K562 (cell line): ENCODE measurements at regions not wholly inside any gene's neighbourhood (a gene's known extent, or its start where the extent isn't known, plus 50 kb on each side); places are given as distances from the start of the nearest gene placed in this dataset.

Experiments
- ATAC-seq: fragments of 200-7000 bp; cut with Tn5 transposase; 3 replicates; pipeline ENCODE4 v1.9.1; 2020; ENCODE audit warnings: moderate library complexity
- BruUV-seq: library from RNA; stranded (reverse); fragments of 400-500 nt; replicated peaks from 2 replicates; lab custom pipeline; 2021; lab: Mats Ljungman, UMichigan
- CTCF ChIA-PET: fragments of 300-600 bp; formaldehyde crosslinking; extraction: SDS; loops from one replicate; lab custom pipeline; 2021; ENCODE audit warnings: low intra/inter-chr PET ratio; lab: Yijun Ruan, JAX
- POLR2A ChIA-PET: fragments of 300-600, 350-650 bp; sonication (Branson Sonifier 250); formaldehyde crosslinking; extraction: SDS; loops from one replicate; lab custom pipeline; 2021; ENCODE audit warnings: antibody characterized with exemption, inconsistent platforms; lab: Yijun Ruan, JAX
- DNase-seq, 4 experiments: peaks; one replicate each; pipeline versions ENCODE4 v3.0.0 to v3.0.0-alpha.2; 2011 to 2018; ENCODE audit warnings: low spot score in 3 of 4, mixed read lengths in 3 of 4; ENCODE audit errors: extremely low read depth in 1 of 4
- FAIRE-seq: peaks from 2 replicates; lab custom pipeline; 2011; peaks lifted over from hg19 to GRCh38; lab: Jason Lieb, UNC
- H2AFZ ChIP-seq: 2 replicates; pipeline ENCODE4 v1.6.0; 2011; ENCODE audit warnings: low read depth, low read length, control low read depth, inconsistent platforms
- H3K27ac ChIP-seq: fragments of 200-600 bp; 3 replicates; pipeline ENCODE4 v1.8.0; 2011; ENCODE audit warnings: low read depth, mild to moderate bottlenecking, control low read depth, inconsistent platforms, low read length, moderate library complexity, mixed read lengths; ENCODE audit errors: extremely low read depth
- H3K27me3 ChIP-seq, 2 experiments: fragments of 300-600 bp in 1 of 2; 2 replicates in 1 of 2; 3 replicates in 1 of 2; pipeline versions ENCODE4 v1.6.0 to v1.8.0; 2011; ENCODE audit warnings: inconsistent platforms in 2 of 2, low read length in 2 of 2, mild to moderate bottlenecking in 1 of 2, mixed read lengths in 1 of 2, moderate library complexity in 1 of 2; ENCODE audit not compliant: control insufficient read depth in 2 of 2, insufficient read depth in 2 of 2
- H3K36me3 ChIP-seq: fragments of 300-600 bp; 3 replicates; pipeline ENCODE4 v1.8.0; 2011; ENCODE audit warnings: mild to moderate bottlenecking, low read length, inconsistent platforms; ENCODE audit not compliant: control insufficient read depth, insufficient read depth
- H3K4me1 ChIP-seq, 2 experiments: fragments of 200-600 bp in 1 of 2; replicated peaks in 1 of 2; 2 replicates in 1 of 2; 3 replicates in 1 of 2; pipeline versions ENCODE4 v1.5.1 to v1.8.0; 2011; ENCODE audit warnings: inconsistent platforms in 2 of 2, low read length in 2 of 2, mild to moderate bottlenecking in 1 of 2, mixed read lengths in 1 of 2, moderate library complexity in 1 of 2; ENCODE audit not compliant: control insufficient read depth in 2 of 2, insufficient read depth in 2 of 2
- H3K4me2 ChIP-seq: 2 replicates; pipeline ENCODE4 v1.6.1; 2011; ENCODE audit warnings: low read length, control low read depth, inconsistent platforms, mixed read lengths; ENCODE audit not compliant: insufficient read depth
- H3K4me3 ChIP-seq: fragments of 200-600 bp; sonication (generic), shearing (Covaris generic); 2 replicates; pipeline ENCODE4 v1.5.1; 2016; ENCODE audit warnings: control low read depth, inconsistent platforms
- H3K79me2 ChIP-seq: fragments of 200-600 bp; 3 replicates; pipeline ENCODE4 v1.8.0; 2011; ENCODE audit warnings: low read length, inconsistent platforms; ENCODE audit not compliant: control insufficient read depth, insufficient read depth
- H3K9ac ChIP-seq, 2 experiments: 2 replicates each; pipeline versions ENCODE4 v1.6.0 to v1.6.1; 2011; ENCODE audit warnings: low read depth in 2 of 2, low read length in 2 of 2, control low read depth in 1 of 2, inconsistent platforms in 1 of 2, mild to moderate bottlenecking in 1 of 2, mixed read lengths in 1 of 2; ENCODE audit not compliant: insufficient read depth in 1 of 2
- H3K9me1 ChIP-seq: one replicate; pipeline ENCODE4 v1.6.0; 2011; ENCODE audit warnings: inconsistent platforms, mild to moderate bottlenecking, low read length, moderate library complexity; ENCODE audit not compliant: control insufficient read depth, insufficient read depth
- H3K9me3 ChIP-seq: replicated peaks from 2 replicates; pipeline ENCODE4 v1.5.1; 2011; ENCODE audit warnings: low read depth, low read length, inconsistent platforms; ENCODE audit not compliant: control insufficient read depth, insufficient read depth
- H4K20me1 ChIP-seq: replicated peaks from 2 replicates; pipeline ENCODE4 v1.6.1; 2011; ENCODE audit warnings: low read length, inconsistent platforms, mixed read lengths; ENCODE audit not compliant: control insufficient read depth, insufficient read depth
- MYNN ChIP-seq, 2 experiments: sonication (generic); formaldehyde crosslinking in 1 of 2; IDR thresholded peaks; 2 replicates each; pipeline versions ENCODE4 v1.5.0 to v1.6.1; 2016 to 2020; ENCODE audit warnings: antibody characterized with exemption in 1 of 2, missing genetic modification reagents in 1 of 2
- SAFB2 ChIP-seq: fragments of 200-400 bp; formaldehyde crosslinking; IDR thresholded peaks from 2 replicates; pipeline ENCODE4 v1.6.1; 2018; ENCODE audit warnings: borderline replicate concordance, low read length, low read depth, moderate library complexity; ENCODE audit not compliant: severe bottlenecking
- SRSF3 ChIP-seq: fragments of 200-400 bp; formaldehyde crosslinking; IDR thresholded peaks from 2 replicates; pipeline ENCODE4 v1.6.1; 2016; ENCODE audit warnings: mild to moderate bottlenecking, low read length, moderate library complexity; ENCODE audit not compliant: insufficient read depth
- ZFX ChIP-seq: sonication (generic); formaldehyde crosslinking; IDR thresholded peaks from 2 replicates; pipeline ENCODE4 v1.8.0; 2022; ENCODE audit warnings: mild to moderate bottlenecking, missing genetic modification reagents, moderate library complexity
- ZKSCAN1 ChIP-seq: fragments of 150-350 bp; IDR thresholded peaks from 2 replicates; pipeline ENCODE4 v1.6.1; 2016; ENCODE audit warnings: low read depth, low read length
- WGBS: fragments of 100-300 bp; shearing (Covaris generic); methylation state at CpG from one replicate; pipeline ENCODE4 v1.1.6; 2016; ENCODE audit warnings: low coverage, mixed read lengths; ENCODE audit not compliant: insufficient coverage; ENCODE audit errors: missing lambda C conversion rate; 5-methylcytosine and 5-hydroxymethylcytosine counted together
- in situ Hi-C: fragments of 300-500 bp; cut with MboI; formaldehyde crosslinking; loops from 4 replicates; pipeline ENCODE4 v1.15.0; 2018; ENCODE audit warnings: inconsistent platforms, mixed read lengths
- intact Hi-C: fragments of 100-400 bp; cut with micrococcal nuclease; formaldehyde crosslinking; loops from 2 replicates; pipeline ENCODE4 v1.14.2; 2022

GRCh38 chr5:139740992-139741672 is 54.5 kb upstream of the PSD2 start:
- H3K27ac ChIP-seq, result no peak overlapping the region
- intact Hi-C loops, result no loop called here
- no peak overlapping the region for H3K9ac ChIP-seq
- in situ Hi-C loops, result no loop called here
- H3K4me1 ChIP-seq, result peaks cover 10 to 30% of the 10 kb centered on the region in 2 experiments; a peak in 4 of 5 replicates
- H3K4me2 ChIP-seq, result no peak overlapping the region
- H3K9me1 ChIP-seq, result peaks cover 5% of the 10 kb centered on the region
- WGBS, result 50% methylated on average over 6 of the region's 6 CpGs
- no peak for FAIRE-seq
- DNase-seq, result no peak
- TF ChIP-seq MYNN (IDR thresholded peaks at IDR 0.05), result no peak
- no peak for TF ChIP-seq MYNN (CRISPR knock-in tag; IDR thresholded peaks at IDR 0.05)
- no peak for TF ChIP-seq SAFB2
- TF ChIP-seq SRSF3, result no peak
- 0 out of 2 replicates have a peak, but pooled peaks have one; percentile 18 for TF ChIP-seq ZFX (CRISPR knock-in tag)
- peak; percentile 93 for TF ChIP-seq ZKSCAN1
- H3K4me3 ChIP-seq, result no peak overlapping the region
- no peak for ATAC-seq
- ChIA-PET CTCF (no interaction called here), POLR2A (interaction anchor here (0.6 kb wide), 1 partner anchor 18 kb away, joined by 3 read pairs; no protein-coding TSS in a partner anchor)
- H3K36me3 ChIP-seq, result no peaks in the 10 kb centered on the region
- no peaks in the 10 kb centered on the region; the same call in 2 of the 3 replicates for H3K79me2 ChIP-seq
- H3K9me3 ChIP-seq, result no peaks in the 10 kb centered on the region
- 0 out of 2 replicates have a peak, but pooled peaks cover 5% of the 10 kb centered on the region for H4K20me1 ChIP-seq
- no peaks in the 10 kb centered on the region for H3K27me3 ChIP-seq
- no TSS peak for BruUV-seq
- H2AFZ ChIP-seq, result no peak overlapping the region
